Gastroesophageal sphincter (tissue), 3 donors: ENCODE measurements at regions not wholly inside any gene's neighbourhood (a gene's known extent, or its start where the extent isn't known, plus 50 kb on each side); places are given as distances from the start of the nearest gene placed in this dataset.

Experiments
- EP300 ChIP-seq: sonication (generic); formaldehyde crosslinking; IDR thresholded peaks from one replicate; pipeline ENCODE4 v1.6.1; 2017; ENCODE audit warnings: antibody characterized with exemption, mild to moderate bottlenecking
- POLR2A ChIP-seq, 2 donors: fragments of 450-650 bp; IDR thresholded peaks; one replicate each; pipeline ENCODE4 v1.6.1; 2017; ENCODE audit warnings: antibody characterized with exemption in 2 of 2, mild to moderate bottlenecking in 2 of 2, moderate library complexity in 1 of 2
- POLR2AphosphoS5 ChIP-seq: sonication (generic); formaldehyde crosslinking; IDR thresholded peaks from one replicate; pipeline ENCODE4 v1.6.1; 2017; ENCODE audit warnings: antibody characterized with exemption
- TF ChIP-seq, protein P1 (sequence below), 4 experiments: fragments of 200-600 bp in 2 of 4; fragments of 450-650 bp in 2 of 4; sonication (generic) in 1 of 4; IDR thresholded peaks; one replicate each; pipeline ENCODE4 v1.5.1; 2017 to 2019; ENCODE audit warnings: antibody characterized with exemption in 4 of 4, mild to moderate bottlenecking in 2 of 4, moderate library complexity in 2 of 4

DNA sequence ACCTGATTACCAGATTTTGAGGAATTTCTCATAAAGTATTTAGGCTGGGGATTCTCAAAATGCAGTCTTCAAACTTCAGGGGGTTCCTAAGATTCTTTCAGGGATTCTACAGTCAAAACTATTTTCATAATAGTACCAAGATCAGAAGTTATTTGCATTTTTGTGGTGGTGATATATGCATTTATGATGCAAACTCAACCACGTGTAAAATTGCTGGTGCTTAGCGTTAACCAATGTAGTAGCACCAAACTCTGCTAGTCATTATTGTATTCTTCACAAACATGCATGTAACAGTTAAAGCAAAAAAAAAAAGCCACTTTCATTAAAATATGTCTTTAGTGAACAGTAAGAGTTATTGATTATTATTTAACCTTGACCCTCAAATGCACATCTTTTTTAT lies 274.9 kb upstream of the DNAJC19 start:
- TF ChIP-seq POLR2A (IDR thresholded peaks at IDR 0.05) (no peak), POLR2AphosphoS5 (no peak), EP300 (no peak)
- TF ChIP-seq, protein P1, sequence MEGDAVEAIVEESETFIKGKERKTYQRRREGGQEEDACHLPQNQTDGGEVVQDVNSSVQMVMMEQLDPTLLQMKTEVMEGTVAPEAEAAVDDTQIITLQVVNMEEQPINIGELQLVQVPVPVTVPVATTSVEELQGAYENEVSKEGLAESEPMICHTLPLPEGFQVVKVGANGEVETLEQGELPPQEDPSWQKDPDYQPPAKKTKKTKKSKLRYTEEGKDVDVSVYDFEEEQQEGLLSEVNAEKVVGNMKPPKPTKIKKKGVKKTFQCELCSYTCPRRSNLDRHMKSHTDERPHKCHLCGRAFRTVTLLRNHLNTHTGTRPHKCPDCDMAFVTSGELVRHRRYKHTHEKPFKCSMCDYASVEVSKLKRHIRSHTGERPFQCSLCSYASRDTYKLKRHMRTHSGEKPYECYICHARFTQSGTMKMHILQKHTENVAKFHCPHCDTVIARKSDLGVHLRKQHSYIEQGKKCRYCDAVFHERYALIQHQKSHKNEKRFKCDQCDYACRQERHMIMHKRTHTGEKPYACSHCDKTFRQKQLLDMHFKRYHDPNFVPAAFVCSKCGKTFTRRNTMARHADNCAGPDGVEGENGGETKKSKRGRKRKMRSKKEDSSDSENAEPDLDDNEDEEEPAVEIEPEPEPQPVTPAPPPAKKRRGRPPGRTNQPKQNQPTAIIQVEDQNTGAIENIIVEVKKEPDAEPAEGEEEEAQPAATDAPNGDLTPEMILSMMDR (IDR thresholded peaks at IDR 0.05) = no peak
